SK-N-SH treated with all-trans-retinoic acid at 6 μM for 48 hours (cell line): ENCODE measurements at regions not wholly inside any gene's neighbourhood (a gene's known extent, or its start where the extent isn't known, plus 50 kb on each side); places are given as distances from the start of the nearest gene placed in this dataset.

ENCODE experiments used
- ARNTL ChIP-seq: fragments of 450-650 bp; formaldehyde crosslinking; IDR thresholded peaks from 2 replicates; pipeline ENCODE4 v1.5.0; 2020; ENCODE audit warnings: low read depth, mild to moderate bottlenecking, moderate library complexity, borderline replicate concordance
- CREB5 ChIP-seq: fragments of 250-450 bp; sonication (Bioruptor Pico); IDR thresholded peaks from 2 replicates; pipeline ENCODE4 v1.5.1; 2020; ENCODE audit warnings: low read depth, mild to moderate bottlenecking, moderate library complexity
- GLIS3 ChIP-seq: fragments of 250-450 bp; sonication (Bioruptor Pico); IDR thresholded peaks from 2 replicates; pipeline ENCODE4 v1.5.0; 2020; ENCODE audit warnings: mild to moderate bottlenecking, moderate library complexity
- OSR1 ChIP-seq: fragments of 250-450 bp; sonication (Bioruptor Pico); IDR thresholded peaks from 2 replicates; pipeline ENCODE4 v1.8.0; 2022; ENCODE audit warnings: moderate library complexity, mild to moderate bottlenecking, inconsistent platforms
- POU6F1 ChIP-seq: fragments of 250-450 bp; sonication (Bioruptor Pico); IDR thresholded peaks from 2 replicates; pipeline ENCODE4 v1.8.0; 2021; ENCODE audit warnings: low read depth, mild to moderate bottlenecking, moderate library complexity, borderline replicate concordance
- PPARA ChIP-seq: fragments of 250-450 bp; sonication (Bioruptor Pico); IDR thresholded peaks from 2 replicates; pipeline ENCODE4 v1.5.0; 2020; ENCODE audit warnings: mild to moderate bottlenecking, borderline replicate concordance
- RARB ChIP-seq: fragments of 250-450 bp; sonication (Bioruptor Pico); IDR thresholded peaks from 2 replicates; pipeline ENCODE4 v1.8.0; 2021; ENCODE audit warnings: mild to moderate bottlenecking, moderate library complexity
- TCF4 ChIP-seq: fragments of 250-450 bp; sonication (Bioruptor Pico); IDR thresholded peaks from 2 replicates; pipeline ENCODE4 v1.8.0; 2021; ENCODE audit warnings: mild to moderate bottlenecking, moderate library complexity, borderline replicate concordance
- ZC3H10 ChIP-seq: fragments of 250-450 bp; sonication (Bioruptor Pico); IDR thresholded peaks from 2 replicates; pipeline ENCODE4 v1.5.1; 2021; ENCODE audit warnings: mild to moderate bottlenecking, moderate library complexity
- ZFP3 ChIP-seq: fragments of 250-450 bp; sonication (Bioruptor Pico); IDR thresholded peaks from 2 replicates; pipeline ENCODE4 v1.5.0; 2020; ENCODE audit warnings: mild to moderate bottlenecking, moderate library complexity
- ZFP30 ChIP-seq: fragments of 450-650 bp; formaldehyde crosslinking; IDR thresholded peaks from 2 replicates; pipeline ENCODE4 v1.5.0; 2022; ENCODE audit warnings: mild to moderate bottlenecking, moderate library complexity
- TF ChIP-seq, protein P1 (sequence below): fragments of 250-450 bp; sonication (Bioruptor Pico); IDR thresholded peaks from 2 replicates; pipeline ENCODE4 v1.8.0; 2020; ENCODE audit warnings: mild to moderate bottlenecking, moderate library complexity, borderline replicate concordance
- TF ChIP-seq, protein P2 (sequence below): fragments of 250-450 bp; sonication (Bioruptor Pico); IDR thresholded peaks from 2 replicates; pipeline ENCODE4 v1.5.1; 2021; ENCODE audit warnings: mild to moderate bottlenecking, moderate library complexity

DNA sequence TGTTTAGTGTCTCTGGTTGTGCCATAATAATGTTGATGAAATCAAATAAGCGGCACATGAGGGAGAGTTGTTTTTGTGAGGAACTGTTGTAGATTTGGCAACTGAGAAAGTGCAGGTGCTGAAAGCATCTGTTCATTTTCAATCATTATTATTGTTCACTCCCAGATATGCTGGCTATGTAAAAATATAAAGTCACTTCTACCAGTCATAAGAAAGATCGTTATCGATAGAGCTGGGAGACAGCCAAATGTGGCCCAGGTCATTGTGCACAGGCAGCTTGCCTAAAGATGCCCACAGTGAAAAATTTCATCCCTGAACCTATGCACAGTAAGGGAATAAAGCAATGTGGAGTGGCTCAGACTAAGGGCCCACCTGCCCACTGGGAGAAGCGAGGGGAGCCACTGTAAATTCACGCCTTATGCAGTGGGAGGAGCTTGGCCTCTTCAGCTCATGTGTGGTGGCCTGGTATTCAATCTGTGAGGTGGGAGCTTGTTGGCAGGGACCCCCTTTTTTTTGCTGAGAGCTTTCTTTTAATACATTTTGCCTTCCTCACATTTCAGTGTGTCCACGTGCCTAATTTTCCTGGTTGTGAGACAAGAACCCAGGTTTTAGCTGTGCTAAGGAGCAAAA lies 1490.8 kb upstream of the TMEM132C start:
- TF ChIP-seq RARB (no peak), ZFP3 (CRISPR knock-in tag) (no peak), CREB5 (no peak), TCF4 (CRISPR knock-in tag) (no peak), ZFP30 (CRISPR knock-in tag) (no peak), OSR1 (CRISPR knock-in tag) (no peak), PPARA (CRISPR knock-in tag) (no peak), POU6F1 (CRISPR knock-in tag) (no peak), ARNTL (no peak), GLIS3 (CRISPR knock-in tag) (no peak), ZC3H10 (no peak)
- TF ChIP-seq, protein P1, sequence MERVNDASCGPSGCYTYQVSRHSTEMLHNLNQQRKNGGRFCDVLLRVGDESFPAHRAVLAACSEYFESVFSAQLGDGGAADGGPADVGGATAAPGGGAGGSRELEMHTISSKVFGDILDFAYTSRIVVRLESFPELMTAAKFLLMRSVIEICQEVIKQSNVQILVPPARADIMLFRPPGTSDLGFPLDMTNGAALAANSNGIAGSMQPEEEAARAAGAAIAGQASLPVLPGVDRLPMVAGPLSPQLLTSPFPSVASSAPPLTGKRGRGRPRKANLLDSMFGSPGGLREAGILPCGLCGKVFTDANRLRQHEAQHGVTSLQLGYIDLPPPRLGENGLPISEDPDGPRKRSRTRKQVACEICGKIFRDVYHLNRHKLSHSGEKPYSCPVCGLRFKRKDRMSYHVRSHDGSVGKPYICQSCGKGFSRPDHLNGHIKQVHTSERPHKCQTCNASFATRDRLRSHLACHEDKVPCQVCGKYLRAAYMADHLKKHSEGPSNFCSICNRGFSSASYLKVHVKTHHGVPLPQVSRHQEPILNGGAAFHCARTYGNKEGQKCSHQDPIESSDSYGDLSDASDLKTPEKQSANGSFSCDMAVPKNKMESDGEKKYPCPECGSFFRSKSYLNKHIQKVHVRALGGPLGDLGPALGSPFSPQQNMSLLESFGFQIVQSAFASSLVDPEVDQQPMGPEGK (CRISPR knock-in tag), result no peak
- TF ChIP-seq, protein P2, sequence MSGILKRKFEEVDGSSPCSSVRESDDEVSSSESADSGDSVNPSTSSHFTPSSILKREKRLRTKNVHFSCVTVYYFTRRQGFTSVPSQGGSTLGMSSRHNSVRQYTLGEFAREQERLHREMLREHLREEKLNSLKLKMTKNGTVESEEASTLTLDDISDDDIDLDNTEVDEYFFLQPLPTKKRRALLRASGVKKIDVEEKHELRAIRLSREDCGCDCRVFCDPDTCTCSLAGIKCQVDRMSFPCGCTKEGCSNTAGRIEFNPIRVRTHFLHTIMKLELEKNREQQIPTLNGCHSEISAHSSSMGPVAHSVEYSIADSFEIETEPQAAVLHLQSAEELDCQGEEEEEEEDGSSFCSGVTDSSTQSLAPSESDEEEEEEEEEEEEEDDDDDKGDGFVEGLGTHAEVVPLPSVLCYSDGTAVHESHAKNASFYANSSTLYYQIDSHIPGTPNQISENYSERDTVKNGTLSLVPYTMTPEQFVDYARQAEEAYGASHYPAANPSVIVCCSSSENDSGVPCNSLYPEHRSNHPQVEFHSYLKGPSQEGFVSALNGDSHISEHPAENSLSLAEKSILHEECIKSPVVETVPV (CRISPR knock-in tag), result no peak
